Activated CD4-positive, CD25-positive, alpha-beta regulatory T cell treated with anti-CD3 and anti-CD28 coated beads, Interleukin-2, amount 50 U/mL, for 16 hours (primary cell): ENCODE measurements at regions not wholly inside any gene's neighbourhood (a gene's known extent, or its start where the extent isn't known, plus 50 kb on each side); places are given as distances from the start of the nearest gene placed in this dataset.

ENCODE experiments used
- DNase-seq: peaks from one replicate; pipeline ENCODE4 v3.0.0-alpha.2; 2020; ENCODE audit warnings: low read depth, low spot score

GRCh38 chr10:4001811-4002210, 216.8 kb upstream of the KLF6 start:
- DNase-seq = no peak

- DNase-seq = no peak
Observed at GRCh38 chr10:3999642-4000041, 214.6 kb upstream of the KLF6 start.

GRCh38 chr10:3996697-3997096, 211.7 kb upstream of the KLF6 start:
- no peak for DNase-seq

GRCh38 chr10:3995302-3996210, 210.5 kb upstream of the KLF6 start:
- DNase-seq = no peak

- DNase-seq = no peak
Observed at GRCh38 chr10:3992382-3993178, 207.6 kb upstream of the KLF6 start.

GRCh38 chr10:3990307-3990706, 205.3 kb upstream of the KLF6 start:
- no peak for DNase-seq

GRCh38 chr10:3987143-3987974, 202.3 kb upstream of the KLF6 start:
- no peak for DNase-seq

GRCh38 chr10:3986493-3987142, 201.6 kb upstream of the KLF6 start:
- DNase-seq = no peak

GRCh38 chr10:3982746-3983442, 197.9 kb upstream of the KLF6 start:
- DNase-seq = no peak

GRCh38 chr10:3981300-3981699, 196.3 kb upstream of the KLF6 start:
- DNase-seq = no peak

- no peak for DNase-seq
Observed at GRCh38 chr10:3980660-3981059, 195.7 kb upstream of the KLF6 start.

GRCh38 chr10:3980144-3980543, 195.1 kb upstream of the KLF6 start:
- no peak for DNase-seq

- DNase-seq = no peak
Observed at GRCh38 chr10:3978761-3979160, 193.8 kb upstream of the KLF6 start.

- no peak for DNase-seq
Observed at GRCh38 chr10:3978174-3978573, 193.2 kb upstream of the KLF6 start.

- no peak for DNase-seq
Observed at GRCh38 chr10:3977761-3978160, 192.8 kb upstream of the KLF6 start.

GRCh38 chr10:3976718-3977117, 191.7 kb upstream of the KLF6 start:
- no peak for DNase-seq

GRCh38 chr10:3976171-3976570, 191.2 kb upstream of the KLF6 start:
- no peak for DNase-seq

- no peak for DNase-seq
Observed at GRCh38 chr10:3975016-3975415, 190.0 kb upstream of the KLF6 start.

- DNase-seq = no peak
Observed at GRCh38 chr10:3972460-3973301, 187.7 kb upstream of the KLF6 start.

GRCh38 chr10:3971713-3972112, 186.7 kb upstream of the KLF6 start:
- DNase-seq = no peak
